Liver (tissue), 8 donors: ENCODE measurements at regions not wholly inside any gene's neighbourhood (a gene's known extent, or its start where the extent isn't known, plus 50 kb on each side); places are given as distances from the start of the nearest gene placed in this dataset.

Experiments used
- DNase-seq: peaks from one replicate; pipeline ENCODE4 v3.0.0-alpha.2; 2017; ENCODE audit warnings: low spot score
- H3K27ac ChIP-seq, 2 donors: one replicate each; pipeline ENCODE4 v1.7.0; 2013; ENCODE audit warnings: inconsistent platforms in 2 of 2, low read length in 2 of 2, control low read depth in 1 of 2, low read depth in 1 of 2, mild to moderate bottlenecking in 1 of 2
- H3K27me3 ChIP-seq, 4 donors: one replicate each; pipeline versions ENCODE4 v1.6.1 to v1.7.0; 2013; ENCODE audit warnings: low read length in 3 of 4, inconsistent platforms in 1 of 4, mild to moderate bottlenecking in 1 of 4, moderate library complexity in 1 of 4; ENCODE audit not compliant: control insufficient read depth in 4 of 4, insufficient read depth in 4 of 4
- H3K36me3 ChIP-seq, 4 donors: one replicate each; pipeline versions ENCODE4 v1.6.1 to v1.7.0; 2013; ENCODE audit warnings: low read length in 3 of 4, mild to moderate bottlenecking in 3 of 4, low read depth in 1 of 4, moderate library complexity in 1 of 4; ENCODE audit not compliant: control insufficient read depth in 4 of 4, insufficient read depth in 3 of 4
- H3K4me1 ChIP-seq, 4 donors: one replicate each; pipeline versions ENCODE4 v1.6.1 to v1.7.0; 2013; ENCODE audit warnings: low read length in 3 of 4, mild to moderate bottlenecking in 3 of 4, moderate library complexity in 1 of 4; ENCODE audit not compliant: control insufficient read depth in 4 of 4, insufficient read depth in 4 of 4
- H3K4me3 ChIP-seq, 3 donors: one replicate each; pipeline versions ENCODE4 v1.6.1 to v1.7.0; 2013; ENCODE audit warnings: low read length in 3 of 3, control low read depth in 1 of 3, low read depth in 1 of 3, mild to moderate bottlenecking in 1 of 3
- H3K9ac ChIP-seq, 2 donors: one replicate each; pipeline ENCODE4 v1.7.0; 2013; ENCODE audit warnings: low read length in 2 of 2, mild to moderate bottlenecking in 2 of 2, moderate library complexity in 2 of 2, control low read depth in 1 of 2, low read depth in 1 of 2
- H3K9me3 ChIP-seq, 4 donors: one replicate each; pipeline versions ENCODE4 v1.6.1 to v1.7.0; 2013; ENCODE audit warnings: low read length in 3 of 4; ENCODE audit not compliant: control insufficient read depth in 4 of 4
- ATF3 ChIP-seq: IDR thresholded peaks from 2 replicates; pipeline ENCODE4 v1.6.1; 2016; ENCODE audit warnings: antibody characterized with exemption
- CTCF ChIP-seq: fragments of 150-350 bp; IDR thresholded peaks from 2 replicates; pipeline ENCODE4 v1.5.1; 2017; ENCODE audit warnings: improper control_type of control experiment, low read depth, low read length; ENCODE audit not compliant: missing input control
- EGR1 ChIP-seq, 2 donors: IDR thresholded peaks; 2 replicates each; pipeline ENCODE4 v1.6.1; 2016 to 2018; ENCODE audit warnings: antibody characterized with exemption in 2 of 2, low read depth in 2 of 2
- FOXA1 ChIP-seq: IDR thresholded peaks from 2 replicates; pipeline ENCODE4 v1.6.1; 2016; ENCODE audit warnings: antibody characterized with exemption
- FOXA2 ChIP-seq: IDR thresholded peaks from 2 replicates; pipeline ENCODE4 v1.6.1; 2016; ENCODE audit warnings: antibody characterized with exemption
- GABPA ChIP-seq, 2 donors: IDR thresholded peaks in 1 of 2; conservative IDR thresholded peaks in 1 of 2; 2 replicates each; pipeline ENCODE4 v1.6.1; 2016; ENCODE audit warnings: antibody characterized with exemption in 2 of 2, mild to moderate bottlenecking in 1 of 2, moderate library complexity in 1 of 2
- HNF4A ChIP-seq, 2 donors: conservative IDR thresholded peaks; 2 replicates each; pipeline ENCODE4 v1.6.1; 2016; ENCODE audit warnings: antibody characterized with exemption in 2 of 2, mild to moderate bottlenecking in 2 of 2
- HNF4G ChIP-seq: IDR thresholded peaks from 2 replicates; pipeline ENCODE4 v1.6.1; 2016; ENCODE audit warnings: antibody characterized with exemption
- JUND ChIP-seq, 2 donors: IDR thresholded peaks; 2 replicates each; pipeline ENCODE4 v1.6.1; 2016; ENCODE audit warnings: antibody characterized with exemption in 2 of 2
- MAX ChIP-seq: IDR thresholded peaks from 2 replicates; pipeline ENCODE4 v1.6.1; 2016; ENCODE audit warnings: antibody characterized with exemption
- NR2F2 ChIP-seq: IDR thresholded peaks from 2 replicates; pipeline ENCODE4 v1.6.1; 2016; ENCODE audit warnings: antibody characterized with exemption
- RAD21 ChIP-seq, 2 donors: IDR thresholded peaks; 2 replicates each; pipeline ENCODE4 v1.6.1; 2016; ENCODE audit warnings: antibody characterized with exemption in 2 of 2, mild to moderate bottlenecking in 2 of 2
- REST ChIP-seq: IDR thresholded peaks from 2 replicates; pipeline ENCODE4 v1.6.1; 2016; ENCODE audit warnings: antibody characterized with exemption, mild to moderate bottlenecking
- RXRA ChIP-seq, 2 donors: IDR thresholded peaks; 2 replicates each; pipeline ENCODE4 v1.6.1; 2017 to 2018; ENCODE audit warnings: antibody characterized with exemption in 2 of 2, mild to moderate bottlenecking in 1 of 2
- SP1 ChIP-seq: IDR thresholded peaks from 2 replicates; pipeline ENCODE4 v1.6.1; 2018; ENCODE audit warnings: antibody characterized with exemption, mild to moderate bottlenecking
- TAF1 ChIP-seq: conservative IDR thresholded peaks from 2 replicates; pipeline ENCODE4 v1.6.1; 2016; ENCODE audit warnings: antibody characterized with exemption, mild to moderate bottlenecking
- YY1 ChIP-seq: IDR thresholded peaks from 2 replicates; pipeline ENCODE4 v1.6.1; 2016; ENCODE audit warnings: antibody characterized with exemption, mild to moderate bottlenecking
- ZBTB33 ChIP-seq: IDR thresholded peaks from 2 replicates; pipeline ENCODE4 v1.6.1; 2016; ENCODE audit warnings: antibody characterized with exemption
- WGBS: extraction: QIAGEN DNeasy Blood & Tissue Kit; methylation state at CpG from one replicate; pipeline ENCODE4 v1.1.7; 2013; 5-methylcytosine and 5-hydroxymethylcytosine counted together
- donor health status: healthy.
- donor health status: healthy.
- donor health status: healthy.
- donor health status: healthy.
- donor health status: healthy.

GRCh38 chr3:76869726-76870384 lies 170.0 kb upstream of the ROBO2 start:
- Histone ChIP-seq H3K9me3 (no peaks in the 10 kb centered on the region), H3K9ac (no peak overlapping the region), H3K27ac (peak overlapping the region in 1 of 2 donors; percentile 21), H3K36me3 (no peaks in the 10 kb centered on the region), H3K4me1 (peaks cover 2 to 29% (median 25%) of the 10 kb centered on the region in 4 donors), H3K4me3 (no peak overlapping the region), H3K27me3 (no peaks in the 10 kb centered on the region)
- DNase-seq: no peak
- peak; percentile 70 to 74 for TF ChIP-seq RXRA (IDR thresholded peaks at IDR 0.05)
- TF ChIP-seq TAF1: no peak
- peak; percentile 40 for TF ChIP-seq YY1
- peak in 1 of 2 donors; percentile 57 for TF ChIP-seq HNF4A (conservative IDR thresholded peaks at IDR 0.05)
- TF ChIP-seq REST: peak; percentile 23
- TF ChIP-seq ZBTB33: no peak
- peak; percentile 18 to 23 for TF ChIP-seq RAD21 (IDR thresholded peaks at IDR 0.05)
- no peak for TF ChIP-seq MAX
- peak; percentile 36 for TF ChIP-seq NR2F2
- TF ChIP-seq SP1: peak; percentile 73
- TF ChIP-seq FOXA2: peak; percentile 89
- WGBS: 55% methylated on average over 3 of the region's 3 CpGs

- no peak overlapping the region for H3K9ac ChIP-seq
- no peaks in the 10 kb centered on the region for H3K27me3 ChIP-seq
- peaks cover 0 to 2% (median 0%) of the 10 kb centered on the region in 4 donors for H3K9me3 ChIP-seq
- peaks cover 2 to 29% (median 25%) of the 10 kb centered on the region in 4 donors for H3K4me1 ChIP-seq
- H3K4me3 ChIP-seq: no peak overlapping the region
- no peak for TF ChIP-seq CTCF
- TF ChIP-seq YY1: no peak
- TF ChIP-seq JUND (IDR thresholded peaks at IDR 0.05): no peak
- TF ChIP-seq TAF1: no peak
- no peak for TF ChIP-seq REST
- TF ChIP-seq FOXA1: no peak
- no peak for TF ChIP-seq GABPA (IDR thresholded peaks at IDR 0.05 in 1 of 2, conservative IDR thresholded peaks at IDR 0.05 in 1 of 2)
- TF ChIP-seq HNF4G: no peak
- TF ChIP-seq FOXA2: no peak
- TF ChIP-seq RAD21 (IDR thresholded peaks at IDR 0.05): no peak
- no peak for TF ChIP-seq NR2F2
- TF ChIP-seq ATF3: no peak
- no peak for TF ChIP-seq EGR1 (IDR thresholded peaks at IDR 0.05; ENCODE audit: low read depth in 2 of 2)
- H3K27ac ChIP-seq: no peak overlapping the region
- WGBS: 95% methylated on average over 1 of the region's 1 CpG
- H3K36me3 ChIP-seq: no peaks in the 10 kb centered on the region
- DNase-seq: no peak
Observed at GRCh38 chr3:76871655-76872054, 168.2 kb upstream of the ROBO2 start.
